GM12878 (cell line): ENCODE measurements at regions not wholly inside any gene's neighbourhood (a gene's known extent, or its start where the extent isn't known, plus 50 kb on each side); places are given as distances from the start of the nearest gene placed in this dataset.

Experiments used
- ATAC-seq: fragments of 200-7000 bp; cut with Tn5 transposase; 3 replicates; pipeline ENCODE4 v1.9.1; 2020; ENCODE audit warnings: mild to moderate bottlenecking, moderate library complexity
- BruUV-seq: library from RNA; stranded (reverse); fragments of 400-500 nt; replicated peaks from 2 replicates; lab custom pipeline; 2021; lab: Mats Ljungman, UMichigan
- CTCF ChIA-PET: fragments of 300-600 bp; sonication (Branson Sonifier 250); formaldehyde crosslinking; extraction: SDS; loops from one replicate; lab custom pipeline; 2021; ENCODE audit warnings: inconsistent platforms; lab: Yijun Ruan, JAX
- POLR2A ChIA-PET: fragments of 350-600 bp; formaldehyde crosslinking; extraction: SDS; loops from one replicate; lab custom pipeline; 2021; ENCODE audit warnings: inconsistent platforms; lab: Charles Lee
- RAD21 ChIA-PET: fragments of 300-600 bp; sonication (Branson Sonifier 250); formaldehyde crosslinking; loops from one replicate; lab custom pipeline; 2023; ENCODE audit warnings: antibody characterized with exemption; ENCODE audit not compliant: unreplicated experiment; lab: Charles Lee
- SMC1A ChIA-PET: fragments of 300-600 bp; sonication (Branson Sonifier 250); formaldehyde crosslinking; loops from one replicate; lab custom pipeline; 2023; ENCODE audit not compliant: unreplicated experiment, uncharacterized antibody; lab: Charles Lee
- DNase-seq: peaks from one replicate; pipeline ENCODE4 v3.0.0-alpha.2; 2011; ENCODE audit warnings: low read depth, low spot score
- FAIRE-seq: peaks from 3 replicates; lab custom pipeline; 2011; peaks lifted over from hg19 to GRCh38; lab: Jason Lieb, UNC
- H2AFZ ChIP-seq: 2 replicates; pipeline ENCODE4 v1.6.0; 2011; ENCODE audit warnings: low read depth, low read length, control low read depth; ENCODE audit not compliant: control insufficient read depth
- H3K27ac ChIP-seq: 2 replicates; pipeline ENCODE4 v1.5.1; 2011; ENCODE audit warnings: control low read depth; ENCODE audit not compliant: control insufficient read depth, insufficient read depth
- H3K27me3 ChIP-seq, 2 experiments: replicated peaks in 1 of 2; 2 replicates each; pipeline versions ENCODE4 v1.6.0 to v1.6.1; 2011; ENCODE audit warnings: low read length in 1 of 2; ENCODE audit not compliant: control insufficient read depth in 2 of 2, insufficient read depth in 2 of 2
- H3K36me3 ChIP-seq, 2 experiments: 2 replicates each; pipeline ENCODE4 v1.5.1; 2011; ENCODE audit warnings: low read length in 1 of 2; ENCODE audit not compliant: control insufficient read depth in 2 of 2, insufficient read depth in 2 of 2
- H3K4me1 ChIP-seq: 2 replicates; pipeline ENCODE4 v1.6.1; 2011; ENCODE audit warnings: mild to moderate bottlenecking, low read length, moderate library complexity, mixed read lengths; ENCODE audit not compliant: control insufficient read depth, insufficient read depth
- H3K4me2 ChIP-seq: 2 replicates; pipeline ENCODE4 v1.6.0; 2011; ENCODE audit warnings: control low read depth; ENCODE audit not compliant: control insufficient read depth, insufficient read depth
- H3K4me3 ChIP-seq: fragments of 200-600 bp; sonication (generic); 2 replicates; pipeline ENCODE4 v1.5.1; 2016
- H3K79me2 ChIP-seq: 2 replicates; pipeline ENCODE4 v1.6.0; 2011; ENCODE audit warnings: low read length; ENCODE audit not compliant: control insufficient read depth, insufficient read depth
- H3K9ac ChIP-seq: 2 replicates; pipeline ENCODE4 v1.8.0; 2011; ENCODE audit warnings: low read length, control low read depth, mixed read lengths; ENCODE audit not compliant: control insufficient read depth, insufficient read depth
- H3K9me3 ChIP-seq: replicated peaks from 3 replicates; pipeline ENCODE4 v1.5.1; 2011; ENCODE audit warnings: mild to moderate bottlenecking, low read length; ENCODE audit not compliant: control insufficient read depth, insufficient read depth
- H4K20me1 ChIP-seq: 2 replicates; pipeline ENCODE4 v1.6.0; 2011; ENCODE audit not compliant: control insufficient read depth, insufficient read depth
- CEBPZ ChIP-seq: fragments of 150-350 bp; IDR thresholded peaks from 2 replicates; pipeline ENCODE4 v1.6.1; 2016; ENCODE audit warnings: low read depth, low read length
- IKZF2 ChIP-seq, 2 experiments: fragments of 450-650 bp; IDR thresholded peaks; 2 replicates each; pipeline ENCODE4 v1.6.1; 2017; ENCODE audit warnings: mild to moderate bottlenecking in 2 of 2, moderate library complexity in 2 of 2
- JUND ChIP-seq: IDR thresholded peaks from 2 replicates; pipeline ENCODE4 v1.6.1; 2012; ENCODE audit warnings: low read depth, mild to moderate bottlenecking, low read length, improper control_type of control experiment, moderate library complexity
- KAT2A ChIP-seq: conservative IDR thresholded peaks from 2 replicates; pipeline ENCODE4 v1.6.1; 2011; ENCODE audit warnings: low read depth, low read length; ENCODE audit not compliant: control insufficient read depth
- LARP7 ChIP-seq: fragments of 450-650 bp; IDR thresholded peaks from 2 replicates; pipeline ENCODE4 v1.6.1; 2017; ENCODE audit warnings: mild to moderate bottlenecking
- MXI1 ChIP-seq: fragments of 150-350 bp; IDR thresholded peaks from 2 replicates; pipeline ENCODE4 v1.6.1; 2011; ENCODE audit warnings: low read depth, mild to moderate bottlenecking, inconsistent platforms, low read length, improper control_type of control experiment
- TCF12 ChIP-seq: IDR thresholded peaks from 2 replicates; pipeline ENCODE4 v1.6.1; 2011; ENCODE audit warnings: low read depth, mild to moderate bottlenecking, low read length
- ZNF24 ChIP-seq: fragments of 450-650 bp; IDR thresholded peaks from 2 replicates; pipeline ENCODE4 v1.6.1; 2017; ENCODE audit warnings: antibody characterized with exemption, mild to moderate bottlenecking
- WGBS: methylation state at CpG from one replicate; pipeline ENCODE4 v1.1.6; 2016; ENCODE audit warnings: low lambda C conversion rate; ENCODE audit not compliant: insufficient replicate concordance, insufficient coverage; ENCODE audit errors: missing lambda C conversion rate; 5-methylcytosine and 5-hydroxymethylcytosine counted together
- in situ Hi-C: fragments of 300-500 bp; cut with MboI; formaldehyde crosslinking; loops from 9 replicates; pipeline ENCODE4 v1.14.3; 2018; ENCODE audit warnings: mixed read lengths
- intact Hi-C: fragments of 100-400 bp; cut with micrococcal nuclease; formaldehyde crosslinking; loops from one replicate; pipeline ENCODE4 v1.14.2; 2022; ENCODE audit not compliant: unreplicated experiment
- TF ChIP-seq, protein P1 (sequence below): IDR thresholded peaks from 2 replicates; pipeline ENCODE4 v1.6.1; 2012; ENCODE audit warnings: low read depth, low read length, improper control_type of control experiment
- TF ChIP-seq, protein P2 (sequence below): fragments of 450-650 bp; IDR thresholded peaks from 2 replicates; pipeline ENCODE4 v1.6.1; 2017; ENCODE audit warnings: antibody characterized with exemption, mild to moderate bottlenecking, moderate library complexity

DNA sequence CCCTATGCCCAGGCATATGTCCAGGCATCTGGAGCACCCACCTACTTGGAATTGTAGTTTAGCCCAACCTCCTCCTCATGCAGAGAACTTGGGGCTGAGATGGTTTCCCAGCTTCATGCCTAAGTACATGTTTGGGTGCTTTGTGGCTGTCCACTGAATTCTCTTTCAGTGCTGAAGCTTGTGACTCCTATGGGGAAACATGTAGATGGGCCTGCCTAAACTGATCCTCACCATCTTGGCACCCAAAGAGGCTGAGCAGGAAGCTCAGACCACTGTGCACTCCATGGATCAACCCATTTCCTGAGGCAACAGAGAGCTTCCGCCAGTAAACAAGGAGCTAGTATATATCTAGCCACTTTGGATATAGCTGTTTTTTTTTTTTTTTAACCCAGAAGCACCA lies 2733.7 kb downstream of the PCDH7 start:
- 0% methylated on average over 1 of the region's 1 CpG for WGBS
- no peak overlapping the region for H3K9ac ChIP-seq
- ChIA-PET POLR2A (no interaction called here), CTCF (no interaction called here), SMC1A (interaction anchor here (1.2 kb wide), 1 partner anchor 195 kb away, joined by 3 read pairs; no protein-coding TSS in a partner anchor), RAD21 (interaction anchor here (0.6 kb wide), 1 partner anchor 74 kb away, joined by 3 read pairs; no protein-coding TSS in a partner anchor)
- BruUV-seq: no TSS peak
- H3K79me2 ChIP-seq: no peaks in the 10 kb centered on the region
- no peaks in the 10 kb centered on the region for H4K20me1 ChIP-seq
- no peak overlapping the region for H3K4me3 ChIP-seq
- H3K36me3 ChIP-seq: no peaks in the 10 kb centered on the region
- ATAC-seq (no peak), FAIRE-seq (no peak), DNase-seq (no peak)
- intact Hi-C loops: no loop called here
- no peaks in the 10 kb centered on the region for H3K4me1 ChIP-seq
- in situ Hi-C loops: no loop called here
- H3K9me3 ChIP-seq: no peaks in the 10 kb centered on the region
- no peak overlapping the region for H2AFZ ChIP-seq
- no peak overlapping the region for H3K4me2 ChIP-seq
- no peaks in the 10 kb centered on the region for H3K27me3 ChIP-seq
- TF ChIP-seq TCF12 (no peak), IKZF2 (IDR thresholded peaks at IDR 0.05) (no peak), MXI1 (no peak), JUND (no peak), ZNF24 (no peak)
- no peak overlapping the region for H3K27ac ChIP-seq

- H3K4me2 ChIP-seq: no peak overlapping the region
- DNase-seq (no peak), ATAC-seq (no peak), FAIRE-seq (no peak)
- no peaks in the 10 kb centered on the region for H3K79me2 ChIP-seq
- BruUV-seq: no TSS peak
- no peaks in the 10 kb centered on the region for H4K20me1 ChIP-seq
- no peaks in the 10 kb centered on the region for H3K27me3 ChIP-seq
- H3K4me3 ChIP-seq: no peak overlapping the region
- in situ Hi-C loops (no loop called here), intact Hi-C loops (no loop called here)
- ChIA-PET RAD21 (no interaction called here), SMC1A (interaction anchor here (1.2 kb wide), 1 partner anchor 114 kb away, joined by 3 read pairs; no protein-coding TSS in a partner anchor), POLR2A (no interaction called here), CTCF (no interaction called here)
- H3K36me3 ChIP-seq: no peaks in the 10 kb centered on the region
- no peak overlapping the region for H3K27ac ChIP-seq
- H3K4me1 ChIP-seq: no peaks in the 10 kb centered on the region
- no peak overlapping the region for H2AFZ ChIP-seq
- TF ChIP-seq KAT2A (no peak), LARP7 (no peak), CEBPZ (no peak)
- TF ChIP-seq, protein P1, sequence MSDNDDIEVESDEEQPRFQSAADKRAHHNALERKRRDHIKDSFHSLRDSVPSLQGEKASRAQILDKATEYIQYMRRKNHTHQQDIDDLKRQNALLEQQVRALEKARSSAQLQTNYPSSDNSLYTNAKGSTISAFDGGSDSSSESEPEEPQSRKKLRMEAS: no peak
- TF ChIP-seq, protein P2, sequence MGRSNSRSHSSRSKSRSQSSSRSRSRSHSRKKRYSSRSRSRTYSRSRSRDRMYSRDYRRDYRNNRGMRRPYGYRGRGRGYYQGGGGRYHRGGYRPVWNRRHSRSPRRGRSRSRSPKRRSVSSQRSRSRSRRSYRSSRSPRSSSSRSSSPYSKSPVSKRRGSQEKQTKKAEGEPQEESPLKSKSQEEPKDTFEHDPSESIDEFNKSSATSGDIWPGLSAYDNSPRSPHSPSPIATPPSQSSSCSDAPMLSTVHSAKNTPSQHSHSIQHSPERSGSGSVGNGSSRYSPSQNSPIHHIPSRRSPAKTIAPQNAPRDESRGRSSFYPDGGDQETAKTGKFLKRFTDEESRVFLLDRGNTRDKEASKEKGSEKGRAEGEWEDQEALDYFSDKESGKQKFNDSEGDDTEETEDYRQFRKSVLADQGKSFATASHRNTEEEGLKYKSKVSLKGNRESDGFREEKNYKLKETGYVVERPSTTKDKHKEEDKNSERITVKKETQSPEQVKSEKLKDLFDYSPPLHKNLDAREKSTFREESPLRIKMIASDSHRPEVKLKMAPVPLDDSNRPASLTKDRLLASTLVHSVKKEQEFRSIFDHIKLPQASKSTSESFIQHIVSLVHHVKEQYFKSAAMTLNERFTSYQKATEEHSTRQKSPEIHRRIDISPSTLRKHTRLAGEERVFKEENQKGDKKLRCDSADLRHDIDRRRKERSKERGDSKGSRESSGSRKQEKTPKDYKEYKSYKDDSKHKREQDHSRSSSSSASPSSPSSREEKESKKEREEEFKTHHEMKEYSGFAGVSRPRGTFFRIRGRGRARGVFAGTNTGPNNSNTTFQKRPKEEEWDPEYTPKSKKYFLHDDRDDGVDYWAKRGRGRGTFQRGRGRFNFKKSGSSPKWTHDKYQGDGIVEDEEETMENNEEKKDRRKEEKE: no peak
- no peaks in the 10 kb centered on the region for H3K9me3 ChIP-seq
- no peak overlapping the region for H3K9ac ChIP-seq
Measured at GRCh38 chr4:33465565-33465964, 2745.4 kb downstream of the PCDH7 start.
